GM19467 (cell line): ENCODE measurements at regions not wholly inside any gene's neighbourhood (a gene's known extent, or its start where the extent isn't known, plus 50 kb on each side); places are given as distances from the start of the nearest gene placed in this dataset.

Source experiments
- ATAC-seq: cut with Tn5 transposase; IDR thresholded peaks from one replicate; pipeline ENCODE4 v1.9.1; 2021; ENCODE audit warnings: mild to moderate bottlenecking, moderate library complexity; ENCODE audit not compliant: unreplicated experiment

GRCh38 chr6:79776076-79776475 is 144.9 kb downstream of the SH3BGRL2 start:
- no peak for ATAC-seq

DNA sequence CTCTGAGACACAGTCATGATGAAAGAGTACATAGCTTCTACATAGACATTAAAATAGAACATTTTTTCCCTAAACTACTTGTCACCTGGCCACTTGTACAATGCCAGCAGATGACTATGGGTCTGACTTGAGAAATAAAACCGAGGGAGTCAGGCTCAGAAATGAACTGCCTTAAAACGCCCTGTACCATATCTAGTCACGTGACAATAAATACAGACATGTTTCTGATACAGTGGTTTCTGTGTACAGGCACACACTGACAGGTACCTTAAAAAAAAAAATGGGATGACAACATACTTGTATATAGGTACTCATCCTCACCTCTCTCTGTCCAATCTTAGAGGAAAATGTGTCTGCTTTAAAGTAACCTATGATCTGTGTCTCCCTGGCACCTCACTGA is 144.1 kb downstream of the SH3BGRL2 start:
- no peak for ATAC-seq

DNA sequence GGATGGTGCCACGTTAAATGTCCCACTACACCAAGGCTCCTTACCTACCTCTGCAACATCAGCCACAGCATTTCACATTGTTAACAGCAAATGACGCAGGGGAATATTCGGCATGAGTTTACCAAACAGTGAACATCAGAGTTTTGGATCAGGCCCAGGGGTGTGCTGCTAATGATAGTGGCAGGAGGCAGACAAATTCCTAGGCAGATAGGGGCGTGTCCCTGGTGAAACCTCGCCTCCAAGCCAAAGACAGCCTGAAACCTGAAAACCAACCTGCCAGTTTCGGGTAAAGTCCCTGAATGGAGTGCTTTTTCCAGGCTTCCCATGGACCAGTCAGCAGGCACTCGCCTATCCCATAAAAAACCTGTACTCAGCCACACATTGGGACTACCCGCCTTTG is 133.6 kb downstream of the SH3BGRL2 start:
- no peak for ATAC-seq

- ATAC-seq: no peak
These were observed 132.2 kb downstream of the SH3BGRL2 start for GRCh38 chr6:79763301-79763700.

DNA sequence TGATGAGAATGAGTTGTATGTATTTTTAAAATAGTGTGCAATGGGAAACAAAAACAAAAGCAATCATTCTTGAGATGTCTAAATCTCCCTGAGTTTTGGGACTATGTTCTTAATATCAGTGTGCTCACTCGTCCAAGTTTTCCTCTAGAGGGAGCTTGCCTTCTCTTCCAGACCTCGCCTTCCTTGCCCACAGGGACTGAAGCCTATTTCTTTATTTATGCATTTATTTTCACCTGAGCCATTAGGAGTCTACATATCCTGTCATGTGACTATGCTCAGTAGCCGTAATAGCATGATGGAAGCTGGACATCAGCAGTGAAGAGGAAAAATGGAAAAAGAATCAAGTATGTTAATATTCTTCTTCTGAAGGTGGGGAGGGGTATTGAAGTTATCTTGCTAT is 131.2 kb downstream of the SH3BGRL2 start:
- no peak for ATAC-seq

DNA sequence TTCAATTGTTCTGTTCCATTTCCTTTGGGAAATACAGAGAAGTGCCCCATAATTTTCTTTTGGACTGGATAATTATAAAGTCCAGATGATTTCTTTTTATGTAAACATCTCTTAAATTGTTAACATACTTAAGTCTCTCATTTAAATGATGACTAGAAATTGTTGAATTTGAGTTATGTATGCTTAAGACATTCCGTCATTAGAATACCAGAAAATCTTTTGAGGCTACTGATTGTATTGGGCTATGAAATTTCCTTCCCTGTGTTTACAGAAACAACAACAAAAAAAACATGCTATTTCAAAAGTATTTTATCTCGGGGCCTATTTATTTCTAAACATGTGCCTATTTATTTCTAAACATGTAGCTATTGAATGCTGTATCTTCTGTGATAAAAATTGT is 125.4 kb downstream of the SH3BGRL2 start:
- ATAC-seq: no peak

DNA sequence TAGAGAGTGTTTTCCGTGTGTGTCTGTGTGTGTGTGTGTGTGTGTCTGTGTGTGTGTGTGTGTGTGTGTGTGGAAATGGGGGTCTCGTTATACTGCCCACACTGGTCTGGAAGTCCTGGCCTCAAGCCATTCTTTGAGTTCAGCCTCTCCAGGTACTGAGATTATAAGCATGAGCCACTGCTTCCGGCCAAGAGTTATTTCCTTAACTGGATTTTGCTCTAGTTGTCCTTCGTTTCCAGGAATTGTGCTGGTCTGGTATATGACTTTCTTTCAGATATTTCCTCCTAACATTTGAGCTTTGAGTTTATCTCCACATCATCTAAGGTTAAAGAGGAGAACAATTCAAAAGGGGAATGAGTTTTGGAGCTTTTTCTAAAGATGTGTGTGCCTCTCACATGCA is 124.8 kb downstream of the SH3BGRL2 start:
- ATAC-seq: no peak
